Osteocyte (in vitro differentiated cells): ENCODE measurements at regions not wholly inside any gene's neighbourhood (a gene's known extent, or its start where the extent isn't known, plus 50 kb on each side); places are given as distances from the start of the nearest gene placed in this dataset.
A peak's percentile ranks its signal among the peaks of the same experiment; 100 is the strongest.

Experiments used
- DNase-seq: peaks from one replicate; pipeline ENCODE4 v3.0.0; 2021; ENCODE audit warnings: mixed read lengths; ENCODE audit not compliant: unreplicated experiment; ENCODE audit errors: extremely low spot score
- H3K27ac Mint-ChIP-seq: one replicate; pipeline ENCODE4 v1.8.0; 2021; ENCODE audit warnings: mild to moderate bottlenecking, mixed read lengths; ENCODE audit not compliant: unreplicated experiment
- H3K27me3 Mint-ChIP-seq: one replicate; pipeline ENCODE4 v1.8.0; 2021; ENCODE audit warnings: mixed read lengths; ENCODE audit not compliant: unreplicated experiment
- H3K36me3 Mint-ChIP-seq: one replicate; pipeline ENCODE4 v1.8.0; 2021; ENCODE audit warnings: mixed read lengths; ENCODE audit not compliant: unreplicated experiment
- H3K4me1 Mint-ChIP-seq: one replicate; pipeline ENCODE4 v1.8.0; 2021; ENCODE audit warnings: mixed read lengths; ENCODE audit not compliant: unreplicated experiment
- H3K4me3 Mint-ChIP-seq: one replicate; pipeline ENCODE4 v1.8.0; 2021; ENCODE audit warnings: mild to moderate bottlenecking, moderate library complexity, mixed read lengths; ENCODE audit not compliant: unreplicated experiment
- H3K9me3 Mint-ChIP-seq: one replicate; pipeline ENCODE4 v1.8.0; 2021; ENCODE audit warnings: mixed read lengths; ENCODE audit not compliant: unreplicated experiment
- CTCF ChIP-seq: fragments of 200-600 bp; sonication (generic); IDR thresholded peaks from 2 replicates; pipeline ENCODE4 v1.5.0; 2021; ENCODE audit warnings: antibody characterized with exemption, mild to moderate bottlenecking, moderate library complexity

GRCh38 chr7:47672271-47672791, 90.4 kb upstream of the TNS3 start:
- no peak for TF ChIP-seq CTCF
- no peaks in the 10 kb centered on the region for H3K36me3 Mint-ChIP-seq
- DNase-seq, result no peak
- peaks cover 24% of the 10 kb centered on the region for H3K4me1 Mint-ChIP-seq
- H3K9me3 Mint-ChIP-seq, result peaks cover 8% of the 10 kb centered on the region
- H3K27ac Mint-ChIP-seq, result no peak overlapping the region
- no peak overlapping the region for H3K4me3 Mint-ChIP-seq
- H3K27me3 Mint-ChIP-seq, result no peaks in the 10 kb centered on the region

GRCh38 chr7:47671358-47671757, 89.4 kb upstream of the TNS3 start:
- no peaks in the 10 kb centered on the region for H3K9me3 Mint-ChIP-seq
- no peaks in the 10 kb centered on the region for H3K36me3 Mint-ChIP-seq
- H3K27me3 Mint-ChIP-seq, result no peaks in the 10 kb centered on the region
- no peak for TF ChIP-seq CTCF
- peaks cover 31% of the 10 kb centered on the region for H3K4me1 Mint-ChIP-seq
- no peak overlapping the region for H3K27ac Mint-ChIP-seq
- H3K4me3 Mint-ChIP-seq, result no peak overlapping the region
- DNase-seq, result no peak

GRCh38 chr7:47670729-47671128, 88.8 kb upstream of the TNS3 start:
- H3K9me3 Mint-ChIP-seq, result no peaks in the 10 kb centered on the region
- no peak overlapping the region for H3K27ac Mint-ChIP-seq
- no peaks in the 10 kb centered on the region for H3K27me3 Mint-ChIP-seq
- no peaks in the 10 kb centered on the region for H3K36me3 Mint-ChIP-seq
- peaks cover 37% of the 10 kb centered on the region for H3K4me1 Mint-ChIP-seq
- DNase-seq, result no peak
- no peak overlapping the region for H3K4me3 Mint-ChIP-seq
- TF ChIP-seq CTCF, result no peak

GRCh38 chr7:47669901-47670384, 88.0 kb upstream of the TNS3 start:
- Mint-ChIP-seq H3K27ac (peak overlapping the region; percentile 82), H3K4me3 (no peak overlapping the region), H3K27me3 (no peaks in the 10 kb centered on the region), H3K4me1 (peaks cover 43% of the 10 kb centered on the region), H3K36me3 (no peaks in the 10 kb centered on the region), H3K9me3 (no peaks in the 10 kb centered on the region)
- no peak for TF ChIP-seq CTCF
- DNase-seq, result no peak

GRCh38 chr7:47669178-47669891, 87.4 kb upstream of the TNS3 start:
- Mint-ChIP-seq H3K4me3 (no peak overlapping the region), H3K36me3 (no peaks in the 10 kb centered on the region), H3K9me3 (no peaks in the 10 kb centered on the region), H3K4me1 (peaks cover 43% of the 10 kb centered on the region), H3K27ac (peak overlapping the region; percentile 82), H3K27me3 (no peaks in the 10 kb centered on the region)
- no peak for DNase-seq
- no peak for TF ChIP-seq CTCF
